ENCODE measurements at regions not wholly inside any gene's neighbourhood (a gene's known extent, or its start where the extent isn't known, plus 50 kb on each side); places are given as distances from the start of the nearest gene placed in this dataset.

DNA sequence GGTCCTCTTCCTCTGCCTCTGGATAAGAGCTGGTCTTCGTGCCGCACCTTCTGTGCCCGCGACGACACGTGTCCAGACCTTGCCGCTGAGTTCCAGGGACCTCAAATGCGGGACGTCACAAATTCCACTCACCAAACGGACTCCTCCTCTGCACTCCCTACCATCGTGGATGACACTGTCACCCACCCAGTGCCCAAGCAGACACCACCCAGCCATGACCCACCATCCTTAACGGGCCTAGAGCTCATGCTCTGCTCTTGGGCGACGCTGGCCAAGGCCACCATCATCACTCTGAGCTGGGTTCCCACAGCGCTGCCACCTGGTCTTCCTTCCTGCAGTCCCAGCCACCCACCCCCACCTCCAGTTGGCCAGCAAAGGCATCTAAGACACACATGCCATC lies 96.4 kb upstream of the RPL38 start:
- peaks cover 63% of the 10 kb centered on the region for H3K27me3 ChIP-seq (ENCODE audit: insufficient read depth, low read length)
- H3K9ac ChIP-seq (ENCODE audit: low read length): no peak overlapping the region
- H3K4me3 ChIP-seq (replicated peaks in 1 of 2; ENCODE audit: low read depth in 1 of 2, low read length in 2 of 2): no peak overlapping the region
- BruUV-seq (replicated peaks): no TSS peak
- H2AFZ ChIP-seq (ENCODE audit: low read depth, low read length, poor library complexity, severe bottlenecking): no peak overlapping the region
- ATAC-seq (no peak), DNase-seq (ENCODE audit: low read depth, low spot score) (no peak)
- intact Hi-C loops (cut with micrococcal nuclease): no loop called here
- TF ChIP-seq, protein P1, sequence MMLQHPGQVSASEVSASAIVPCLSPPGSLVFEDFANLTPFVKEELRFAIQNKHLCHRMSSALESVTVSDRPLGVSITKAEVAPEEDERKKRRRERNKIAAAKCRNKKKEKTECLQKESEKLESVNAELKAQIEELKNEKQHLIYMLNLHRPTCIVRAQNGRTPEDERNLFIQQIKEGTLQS (IDR thresholded peaks at IDR 0.05): no peak
- no peak for TF ChIP-seq JUND (IDR thresholded peaks at IDR 0.05)
- RAD21 ChIA-PET (ENCODE audit: low non-redundant PET in 1 of 2, low total read pairs in 2 of 2, uncharacterized antibody in 2 of 2, unreplicated experiment in 2 of 2): no interaction called here
- POLR2A ChIA-PET: no interaction called here
- H3K4me1 ChIP-seq (ENCODE audit: control insufficient read depth in 1 of 2, insufficient read depth in 2 of 2, low read length in 2 of 2): no peaks in the 10 kb centered on the region
- no peaks in the 10 kb centered on the region for H3K79me2 ChIP-seq (ENCODE audit: insufficient read depth, low read length)
- H3K4me2 ChIP-seq (ENCODE audit: low read length): no peak overlapping the region
- H3K9me2 ChIP-seq (ENCODE audit: insufficient read depth): no peaks in the 10 kb centered on the region
- H3K9me3 ChIP-seq (ENCODE audit: control insufficient read depth in 1 of 2, insufficient read depth in 1 of 2, low read depth in 1 of 2, low read length in 2 of 2): no peaks in the 10 kb centered on the region
- CTCF ChIA-PET: interaction anchor here (1.4 kb wide), 1 partner anchor 17 kb away, joined by 3 read pairs; no protein-coding TSS in a partner anchor
- no peak overlapping the region for H3K27ac ChIP-seq (ENCODE audit: low read depth, low read length)
- no peaks in the 10 kb centered on the region for H4K20me1 ChIP-seq (ENCODE audit: insufficient read depth)
- H3K36me3 ChIP-seq (ENCODE audit: control insufficient read depth in 1 of 2, insufficient read depth in 2 of 2, low read length in 2 of 2): no peaks in the 10 kb centered on the region

DNA sequence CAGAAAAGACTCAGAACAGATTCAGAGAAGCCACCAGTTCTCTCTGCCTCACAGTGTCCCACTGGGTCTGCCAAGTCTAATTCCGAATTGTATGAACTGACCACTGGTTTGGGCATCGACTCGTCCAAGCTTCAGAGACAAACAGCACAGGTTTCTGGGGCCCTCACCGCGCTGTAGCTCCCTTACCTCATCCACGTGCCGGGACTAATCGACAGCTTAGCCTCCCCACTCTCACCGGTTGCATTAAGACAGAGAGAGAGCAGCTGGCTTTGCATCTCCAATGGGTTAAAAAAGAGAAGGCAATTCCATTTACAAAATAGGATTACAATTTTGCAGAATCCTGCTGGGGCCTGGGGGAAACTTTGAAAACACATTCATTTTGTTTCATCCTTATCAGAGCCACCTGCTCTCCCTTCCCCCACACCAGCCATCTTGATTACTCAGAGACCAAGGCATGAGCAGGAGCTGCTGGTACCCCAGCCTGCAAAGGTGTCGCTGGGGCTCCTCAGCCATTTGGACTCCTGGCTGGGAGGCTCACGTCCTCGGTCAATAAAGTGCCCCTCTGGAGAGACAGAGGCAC lies 95.3 kb upstream of the RPL38 start:
- Histone ChIP-seq H3K9me2 (ENCODE audit: insufficient read depth) (no peaks in the 10 kb centered on the region), H3K9ac (ENCODE audit: low read length) (no peak overlapping the region), H3K79me2 (ENCODE audit: insufficient read depth, low read length) (no peaks in the 10 kb centered on the region), H3K27me3 (ENCODE audit: insufficient read depth, low read length) (peaks cover 52% of the 10 kb centered on the region), H3K9me3 (ENCODE audit: control insufficient read depth in 1 of 2, insufficient read depth in 1 of 2, low read depth in 1 of 2, low read length in 2 of 2) (no peaks in the 10 kb centered on the region), H3K4me2 (ENCODE audit: low read length) (no peak overlapping the region), H3K36me3 (ENCODE audit: control insufficient read depth in 1 of 2, insufficient read depth in 2 of 2, low read length in 2 of 2) (no peaks in the 10 kb centered on the region), H3K4me3 (replicated peaks in 1 of 2; ENCODE audit: low read depth in 1 of 2, low read length in 2 of 2) (no peak overlapping the region), H4K20me1 (ENCODE audit: insufficient read depth) (no peaks in the 10 kb centered on the region), H2AFZ (ENCODE audit: low read depth, low read length, poor library complexity, severe bottlenecking) (no peak overlapping the region), H3K4me1 (ENCODE audit: control insufficient read depth in 1 of 2, insufficient read depth in 2 of 2, low read length in 2 of 2) (no peaks in the 10 kb centered on the region), H3K27ac (ENCODE audit: low read depth, low read length) (no peak overlapping the region)
- no peak for TF ChIP-seq SP1 (IDR thresholded peaks at IDR 0.05; ENCODE audit: low read depth)
- intact Hi-C loops (cut with micrococcal nuclease): no loop called here
- DNase-seq (ENCODE audit: low read depth, low spot score) (no peak), ATAC-seq (no peak)
- RAD21 ChIA-PET (ENCODE audit: low non-redundant PET in 1 of 2, low total read pairs in 2 of 2, uncharacterized antibody in 2 of 2, unreplicated experiment in 2 of 2): no interaction called here
- CTCF ChIA-PET: no interaction called here
- BruUV-seq (replicated peaks): no TSS peak
- POLR2A ChIA-PET: no interaction called here

DNA sequence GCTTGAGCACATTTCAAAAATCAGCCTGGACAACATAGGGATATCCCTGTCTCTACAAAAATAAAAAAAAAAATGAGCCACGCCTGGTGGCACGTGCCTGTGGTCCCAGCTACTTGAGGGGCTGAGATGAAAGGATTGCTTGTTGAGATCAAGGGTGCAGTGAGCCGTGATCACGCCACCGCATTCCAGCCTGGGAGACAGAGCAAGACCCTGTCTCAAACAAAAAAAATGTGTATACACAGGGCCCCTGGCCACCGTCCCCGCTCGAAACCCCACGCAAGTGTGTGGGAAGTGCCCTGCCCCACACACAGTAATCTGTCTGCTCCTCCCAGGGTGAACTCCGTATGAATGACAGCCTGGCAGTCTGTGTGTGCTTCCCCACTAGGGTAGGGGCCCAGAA lies 93.0 kb upstream of the RPL38 start:
- ATAC-seq (no peak), DNase-seq (ENCODE audit: low read depth, low spot score) (no peak)
- no peaks in the 10 kb centered on the region for H3K79me2 ChIP-seq (ENCODE audit: insufficient read depth, low read length)
- no peaks in the 10 kb centered on the region for H3K9me3 ChIP-seq (ENCODE audit: control insufficient read depth in 1 of 2, insufficient read depth in 1 of 2, low read depth in 1 of 2, low read length in 2 of 2)
- no peaks in the 10 kb centered on the region for H3K9me2 ChIP-seq (ENCODE audit: insufficient read depth)
- no peak overlapping the region for H2AFZ ChIP-seq (ENCODE audit: low read depth, low read length, poor library complexity, severe bottlenecking)
- POLR2A ChIA-PET: no interaction called here
- CTCF ChIA-PET: no interaction called here
- no peak overlapping the region for H3K4me3 ChIP-seq (replicated peaks in 1 of 2; ENCODE audit: low read depth in 1 of 2, low read length in 2 of 2)
- BruUV-seq (replicated peaks): no TSS peak
- H3K4me2 ChIP-seq (ENCODE audit: low read length): no peak overlapping the region
- intact Hi-C loops (cut with micrococcal nuclease): no loop called here
- no peaks in the 10 kb centered on the region for H3K4me1 ChIP-seq (ENCODE audit: control insufficient read depth in 1 of 2, insufficient read depth in 2 of 2, low read length in 2 of 2)
- no peak overlapping the region for H3K27ac ChIP-seq (ENCODE audit: low read depth, low read length)
- RAD21 ChIA-PET (ENCODE audit: low non-redundant PET in 1 of 2, low total read pairs in 2 of 2, uncharacterized antibody in 2 of 2, unreplicated experiment in 2 of 2): no interaction called here
- H3K27me3 ChIP-seq (ENCODE audit: insufficient read depth, low read length): peaks cover 30% of the 10 kb centered on the region; the same call in 1 of the 2 replicates
- no peaks in the 10 kb centered on the region for H4K20me1 ChIP-seq (ENCODE audit: insufficient read depth)
- no peak overlapping the region for H3K9ac ChIP-seq (ENCODE audit: low read length)
- no peaks in the 10 kb centered on the region for H3K36me3 ChIP-seq (ENCODE audit: control insufficient read depth in 1 of 2, insufficient read depth in 2 of 2, low read length in 2 of 2)
- TF ChIP-seq ZFX (IDR thresholded peaks at IDR 0.05): no peak
- no peak for TF ChIP-seq FOSL1 (IDR thresholded peaks at IDR 0.05; ENCODE audit: low read depth)
- TF ChIP-seq ELF1 (IDR thresholded peaks at IDR 0.05; ENCODE audit: borderline replicate concordance, low read depth): no peak
- TF ChIP-seq, protein P2, sequence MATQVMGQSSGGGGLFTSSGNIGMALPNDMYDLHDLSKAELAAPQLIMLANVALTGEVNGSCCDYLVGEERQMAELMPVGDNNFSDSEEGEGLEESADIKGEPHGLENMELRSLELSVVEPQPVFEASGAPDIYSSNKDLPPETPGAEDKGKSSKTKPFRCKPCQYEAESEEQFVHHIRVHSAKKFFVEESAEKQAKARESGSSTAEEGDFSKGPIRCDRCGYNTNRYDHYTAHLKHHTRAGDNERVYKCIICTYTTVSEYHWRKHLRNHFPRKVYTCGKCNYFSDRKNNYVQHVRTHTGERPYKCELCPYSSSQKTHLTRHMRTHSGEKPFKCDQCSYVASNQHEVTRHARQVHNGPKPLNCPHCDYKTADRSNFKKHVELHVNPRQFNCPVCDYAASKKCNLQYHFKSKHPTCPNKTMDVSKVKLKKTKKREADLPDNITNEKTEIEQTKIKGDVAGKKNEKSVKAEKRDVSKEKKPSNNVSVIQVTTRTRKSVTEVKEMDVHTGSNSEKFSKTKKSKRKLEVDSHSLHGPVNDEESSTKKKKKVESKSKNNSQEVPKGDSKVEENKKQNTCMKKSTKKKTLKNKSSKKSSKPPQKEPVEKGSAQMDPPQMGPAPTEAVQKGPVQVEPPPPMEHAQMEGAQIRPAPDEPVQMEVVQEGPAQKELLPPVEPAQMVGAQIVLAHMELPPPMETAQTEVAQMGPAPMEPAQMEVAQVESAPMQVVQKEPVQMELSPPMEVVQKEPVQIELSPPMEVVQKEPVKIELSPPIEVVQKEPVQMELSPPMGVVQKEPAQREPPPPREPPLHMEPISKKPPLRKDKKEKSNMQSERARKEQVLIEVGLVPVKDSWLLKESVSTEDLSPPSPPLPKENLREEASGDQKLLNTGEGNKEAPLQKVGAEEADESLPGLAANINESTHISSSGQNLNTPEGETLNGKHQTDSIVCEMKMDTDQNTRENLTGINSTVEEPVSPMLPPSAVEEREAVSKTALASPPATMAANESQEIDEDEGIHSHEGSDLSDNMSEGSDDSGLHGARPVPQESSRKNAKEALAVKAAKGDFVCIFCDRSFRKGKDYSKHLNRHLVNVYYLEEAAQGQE (IDR thresholded peaks at IDR 0.05; ENCODE audit: low read depth): no peak
- TF ChIP-seq, protein P3, sequence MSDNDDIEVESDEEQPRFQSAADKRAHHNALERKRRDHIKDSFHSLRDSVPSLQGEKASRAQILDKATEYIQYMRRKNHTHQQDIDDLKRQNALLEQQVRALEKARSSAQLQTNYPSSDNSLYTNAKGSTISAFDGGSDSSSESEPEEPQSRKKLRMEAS (IDR thresholded peaks at IDR 0.05): no peak
- TF ChIP-seq EZH2phosphoT487 (IDR thresholded peaks at IDR 0.05; ENCODE audit: borderline replicate concordance): no peak
- no peak for TF ChIP-seq YY1 (IDR thresholded peaks at IDR 0.05; ENCODE audit: extremely low read depth, insufficient replicate concordance, low read depth, low read length)
- TF ChIP-seq POLR2A (IDR thresholded peaks at IDR 0.05; ENCODE audit: borderline replicate concordance, extremely low read depth, insufficient read depth, insufficient read length): no peak

All from HCT116 (cell line).